ENCODE measurements at regions not wholly inside any gene's neighbourhood (a gene's known extent, or its start where the extent isn't known, plus 50 kb on each side); places are given as distances from the start of the nearest gene placed in this dataset.

DNA sequence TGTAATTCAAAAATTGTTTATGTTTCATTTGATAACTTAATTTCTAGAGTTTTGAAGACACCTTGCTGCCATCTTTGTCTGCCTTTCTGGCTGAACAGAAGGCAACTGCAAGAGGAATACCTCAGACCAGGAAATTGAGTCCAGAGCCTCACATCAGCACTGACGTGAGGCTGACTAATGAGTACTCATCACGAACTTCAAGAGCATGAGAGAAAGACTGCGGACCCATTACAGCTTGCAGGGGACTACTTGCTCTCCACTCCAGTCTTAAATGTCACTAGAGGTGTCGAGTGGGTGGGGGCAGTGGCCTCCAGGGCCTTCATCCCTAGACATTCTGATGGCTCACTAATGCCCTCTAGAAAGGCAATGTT, 109.5 kb upstream of the SSTR4 start:
- Histone ChIP-seq H3K4me3 (no peak overlapping the region), H3K4me1 (peaks cover 10% of the 10 kb centered on the region), H3K27me3 (no peaks in the 10 kb centered on the region), H3K9me3 (no peaks in the 10 kb centered on the region), H3K36me3 (no peaks in the 10 kb centered on the region), H3K27ac (no peak overlapping the region)
- intact Hi-C loops (cut with DNase I), result no loop called here
- no peak for DNase-seq (ENCODE audit: extremely low spot score in 2 of 2)
- TF ChIP-seq POLR2A (IDR thresholded peaks at IDR 0.05) (no peak), POLR2AphosphoS5 (IDR thresholded peaks at IDR 0.05; ENCODE audit: insufficient read depth in 1 of 2, low read depth in 1 of 2) (no peak), CTCF (IDR thresholded peaks at IDR 0.05) (no peak)

- intact Hi-C loops (cut with DNase I), result no loop called here
- Histone ChIP-seq H3K4me1 (no peaks in the 10 kb centered on the region), H3K27me3 (no peaks in the 10 kb centered on the region), H3K27ac (no peak overlapping the region), H3K36me3 (no peaks in the 10 kb centered on the region), H3K4me3 (no peak overlapping the region), H3K9me3 (no peaks in the 10 kb centered on the region)
- TF ChIP-seq CTCF (IDR thresholded peaks at IDR 0.05), result no peak
- TF ChIP-seq POLR2A (IDR thresholded peaks at IDR 0.05), result no peak
- TF ChIP-seq POLR2AphosphoS5 (IDR thresholded peaks at IDR 0.05; ENCODE audit: insufficient read depth in 1 of 2, low read depth in 1 of 2), result no peak
- DNase-seq (ENCODE audit: extremely low spot score in 2 of 2), result no peak
These were observed 107.6 kb upstream of the SSTR4 start for GRCh38 chr20:22927537-22927936.

GRCh38 chr20:22928679-22929078, 106.4 kb upstream of the SSTR4 start:
- H3K27me3 ChIP-seq, result no peaks in the 10 kb centered on the region
- no peak for DNase-seq (ENCODE audit: extremely low spot score in 2 of 2)
- TF ChIP-seq CTCF (IDR thresholded peaks at IDR 0.05) (no peak), POLR2AphosphoS5 (IDR thresholded peaks at IDR 0.05; ENCODE audit: insufficient read depth in 1 of 2, low read depth in 1 of 2) (no peak), POLR2A (IDR thresholded peaks at IDR 0.05) (no peak)
- H3K27ac ChIP-seq, result no peak overlapping the region
- H3K9me3 ChIP-seq, result no peaks in the 10 kb centered on the region
- no peak overlapping the region for H3K4me3 ChIP-seq
- H3K36me3 ChIP-seq, result no peaks in the 10 kb centered on the region
- no peaks in the 10 kb centered on the region for H3K4me1 ChIP-seq
- intact Hi-C loops (cut with DNase I), result no loop called here

GRCh38 chr20:22929661-22930060, 105.5 kb upstream of the SSTR4 start:
- no peaks in the 10 kb centered on the region for H3K27me3 ChIP-seq
- intact Hi-C loops (cut with DNase I), result no loop called here
- no peak overlapping the region for H3K4me3 ChIP-seq
- H3K36me3 ChIP-seq, result no peaks in the 10 kb centered on the region
- H3K9me3 ChIP-seq, result no peaks in the 10 kb centered on the region
- TF ChIP-seq POLR2A (IDR thresholded peaks at IDR 0.05) (no peak), CTCF (IDR thresholded peaks at IDR 0.05) (no peak), POLR2AphosphoS5 (IDR thresholded peaks at IDR 0.05; ENCODE audit: insufficient read depth in 1 of 2, low read depth in 1 of 2) (no peak)
- H3K27ac ChIP-seq, result no peak overlapping the region
- no peaks in the 10 kb centered on the region for H3K4me1 ChIP-seq
- DNase-seq (ENCODE audit: extremely low spot score in 2 of 2), result no peak

GRCh38 chr20:22931653-22932608, 103.2 kb upstream of the SSTR4 start:
- H3K9me3 ChIP-seq, result no peaks in the 10 kb centered on the region
- no peak for TF ChIP-seq POLR2AphosphoS5 (IDR thresholded peaks at IDR 0.05; ENCODE audit: insufficient read depth in 1 of 2, low read depth in 1 of 2)
- no peak for TF ChIP-seq POLR2A (IDR thresholded peaks at IDR 0.05)
- no peak for TF ChIP-seq CTCF (IDR thresholded peaks at IDR 0.05)
- H3K27me3 ChIP-seq, result no peaks in the 10 kb centered on the region
- no peaks in the 10 kb centered on the region for H3K36me3 ChIP-seq
- H3K27ac ChIP-seq, result no peak overlapping the region
- H3K4me1 ChIP-seq, result no peaks in the 10 kb centered on the region
- H3K4me3 ChIP-seq, result no peak overlapping the region
- intact Hi-C loops (cut with DNase I), result no loop called here
- DNase-seq (ENCODE audit: extremely low spot score in 2 of 2), result no peak
